ENCODE measurements at regions not wholly inside any gene's neighbourhood (a gene's known extent, or its start where the extent isn't known, plus 50 kb on each side); places are given as distances from the start of the nearest gene placed in this dataset.

DNA sequence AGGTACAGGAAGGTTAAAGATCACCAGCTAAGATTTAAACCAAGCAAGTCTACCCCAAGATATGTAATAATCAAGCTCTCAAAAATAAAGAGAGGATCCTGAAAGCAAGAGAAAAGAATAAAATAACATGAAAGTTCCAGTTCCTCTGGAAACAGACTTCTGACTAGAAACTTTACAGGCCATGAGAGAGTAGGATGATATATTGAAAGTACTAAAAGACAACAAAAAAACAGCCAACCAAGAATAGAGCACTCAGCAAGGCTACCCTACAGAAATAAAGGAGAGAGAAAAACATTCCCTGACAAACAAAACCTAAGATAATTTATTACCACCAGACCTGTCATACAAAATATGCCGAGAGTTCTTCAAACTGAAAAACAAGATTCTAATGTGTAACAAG lies 450.5 kb downstream of the ARAP2 start:
- TF ChIP-seq GATA3 (IDR thresholded peaks at IDR 0.05; ENCODE audit: low read depth, low read length) (no peak), GATA2 (IDR thresholded peaks at IDR 0.05; ENCODE audit: low read depth, low read length) (no peak)

DNA sequence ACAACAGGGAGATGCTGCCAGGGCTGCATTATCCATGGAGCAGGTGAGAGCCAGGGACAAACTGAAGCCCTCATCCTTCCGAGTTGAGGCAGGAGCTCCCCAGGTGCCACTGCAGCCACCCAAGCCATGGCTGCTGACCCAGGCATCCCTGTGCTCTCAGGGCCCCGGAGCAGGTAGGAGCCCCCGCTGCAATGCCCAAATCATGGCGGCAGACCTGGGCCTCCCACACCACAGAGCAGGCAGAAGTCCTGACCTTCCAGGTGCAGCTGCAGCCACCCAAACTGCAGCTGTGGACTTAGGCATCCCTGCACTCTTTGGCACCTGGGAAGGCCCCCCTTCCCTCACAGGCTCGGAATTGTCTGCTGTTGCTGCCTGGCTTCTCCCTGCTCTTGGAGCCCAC lies 443.6 kb downstream of the ARAP2 start:
- no peak for TF ChIP-seq GATA2 (IDR thresholded peaks at IDR 0.05; ENCODE audit: low read depth, low read length)
- no peak for TF ChIP-seq GATA3 (IDR thresholded peaks at IDR 0.05; ENCODE audit: low read depth, low read length)

DNA sequence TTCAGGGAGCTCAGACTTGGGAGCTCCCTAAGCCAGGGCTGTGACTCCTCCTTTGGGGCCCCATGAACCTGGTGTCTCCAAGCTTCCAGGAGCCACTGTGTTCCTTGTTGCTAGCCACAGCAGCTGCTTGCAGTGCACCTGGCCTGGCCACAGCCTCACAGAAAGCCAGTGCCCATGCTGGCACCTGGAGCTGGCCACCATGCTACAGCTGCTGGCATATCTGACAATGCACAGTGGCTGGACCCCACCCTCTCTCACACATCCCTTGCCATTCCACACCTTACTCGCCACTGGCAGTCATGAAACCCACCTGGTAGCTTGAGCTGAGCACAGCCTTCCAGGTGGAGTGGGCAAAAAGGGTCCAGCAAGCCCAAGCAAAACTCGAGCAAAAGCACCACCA lies 441.7 kb downstream of the ARAP2 start:
- TF ChIP-seq GATA2 (IDR thresholded peaks at IDR 0.05; ENCODE audit: low read depth, low read length), result no peak
- TF ChIP-seq GATA3 (IDR thresholded peaks at IDR 0.05; ENCODE audit: low read depth, low read length), result no peak

DNA sequence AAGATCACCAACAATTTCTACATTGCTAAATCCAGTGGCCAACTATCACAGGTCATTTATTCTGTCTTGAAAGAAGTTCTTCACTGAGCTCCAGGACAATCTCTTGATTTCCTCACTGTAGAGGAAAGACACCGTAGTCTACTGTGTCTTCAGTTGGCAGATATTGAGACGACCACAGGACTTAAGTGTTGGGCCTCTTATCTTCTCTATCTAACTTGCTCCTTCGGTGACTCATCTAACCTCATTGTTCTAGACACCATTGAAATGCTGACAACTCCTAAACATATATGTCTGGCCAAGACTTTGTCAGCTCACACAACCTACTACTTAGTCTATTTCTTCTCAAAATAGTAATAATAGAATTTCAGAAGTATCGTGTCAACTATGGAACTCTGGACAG lies 425.8 kb downstream of the ARAP2 start:
- TF ChIP-seq GATA3 (IDR thresholded peaks at IDR 0.05; ENCODE audit: low read depth, low read length), result no peak
- TF ChIP-seq GATA2 (IDR thresholded peaks at IDR 0.05; ENCODE audit: low read depth, low read length), result no peak

DNA sequence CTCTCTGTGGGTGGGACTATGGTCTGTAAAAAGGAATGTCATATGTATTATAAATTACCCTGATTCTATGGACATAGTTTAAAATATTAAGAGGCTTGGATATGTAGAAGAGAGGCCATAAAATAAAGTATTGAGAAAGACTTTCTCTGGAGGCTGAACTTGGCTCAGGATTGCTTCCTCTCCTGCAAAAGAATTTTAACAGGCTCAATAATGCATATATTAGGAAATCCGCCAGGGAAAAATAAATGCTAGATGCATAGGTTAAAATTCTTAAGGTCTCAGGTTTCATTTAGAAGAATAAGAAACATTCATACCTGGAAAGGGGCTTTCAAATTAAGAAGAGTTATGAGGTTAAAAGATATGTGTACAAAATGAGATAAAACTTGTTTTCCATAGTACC lies 424.3 kb downstream of the ARAP2 start:
- no peak for TF ChIP-seq GATA3 (IDR thresholded peaks at IDR 0.05; ENCODE audit: low read depth, low read length)
- TF ChIP-seq GATA2 (IDR thresholded peaks at IDR 0.05; ENCODE audit: low read depth, low read length), result no peak

DNA sequence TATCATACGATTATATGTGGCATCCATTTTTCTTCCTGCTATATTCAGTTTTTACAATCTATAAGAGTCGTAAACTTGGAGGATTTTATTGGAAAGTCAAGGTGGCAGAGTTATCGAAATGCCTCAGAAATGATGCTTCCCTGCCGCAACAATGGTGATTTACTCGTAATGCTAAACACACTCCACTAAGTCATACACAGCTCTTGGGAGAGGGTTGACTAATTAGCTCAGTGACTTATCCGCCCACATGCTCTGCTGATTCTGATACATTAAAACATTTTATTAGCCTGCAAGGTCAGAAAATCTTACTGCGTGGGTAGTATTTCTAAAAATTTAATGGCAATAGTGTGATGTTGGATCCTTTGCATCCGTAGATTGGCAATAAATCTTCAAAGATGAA lies 420.1 kb downstream of the ARAP2 start:
- TF ChIP-seq GATA2 (IDR thresholded peaks at IDR 0.05; ENCODE audit: low read depth, low read length) (no peak), GATA3 (IDR thresholded peaks at IDR 0.05; ENCODE audit: low read depth, low read length) (no peak)

DNA sequence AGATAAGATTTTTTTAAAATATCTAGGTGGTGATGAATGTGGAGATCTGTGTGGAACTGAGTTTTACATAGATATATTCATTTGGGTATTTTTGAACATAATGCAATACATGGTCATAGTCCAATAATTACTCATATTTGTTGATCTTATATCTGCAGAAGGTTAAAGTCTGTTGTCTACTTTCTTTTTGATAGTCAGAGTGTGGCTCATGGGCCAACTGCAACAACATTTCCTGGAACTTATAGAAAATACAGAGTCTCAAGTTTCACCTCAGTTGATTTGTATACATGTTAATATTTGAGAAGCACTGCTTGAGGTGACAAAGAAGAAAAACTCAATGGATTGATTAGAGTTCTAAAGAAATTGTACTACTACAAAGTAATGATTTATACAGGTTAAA lies 408.4 kb downstream of the ARAP2 start:
- TF ChIP-seq GATA3 (IDR thresholded peaks at IDR 0.05; ENCODE audit: low read depth, low read length), result no peak
- no peak for TF ChIP-seq GATA2 (IDR thresholded peaks at IDR 0.05; ENCODE audit: low read depth, low read length)

DNA sequence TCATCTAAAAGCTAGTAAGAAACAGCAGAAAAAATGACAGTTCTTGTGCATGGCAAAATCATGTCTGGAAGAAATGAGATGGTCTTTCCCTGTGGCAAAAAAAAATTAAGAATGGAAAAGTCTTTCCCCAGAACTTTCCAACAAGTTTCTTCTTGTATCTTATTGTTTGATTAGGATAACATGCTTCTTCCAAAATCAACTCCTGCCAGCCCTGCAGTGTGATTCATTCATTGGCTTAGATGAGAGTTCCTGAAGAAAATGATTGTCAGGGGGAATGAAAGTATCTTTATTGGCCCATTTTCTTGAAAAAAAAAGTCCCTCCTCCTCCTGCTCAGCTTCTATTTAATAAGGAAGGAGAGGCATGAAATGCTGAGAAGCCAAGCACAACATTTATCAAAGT lies 407.7 kb downstream of the ARAP2 start:
- no peak for TF ChIP-seq GATA2 (IDR thresholded peaks at IDR 0.05; ENCODE audit: low read depth, low read length)
- no peak for TF ChIP-seq GATA3 (IDR thresholded peaks at IDR 0.05; ENCODE audit: low read depth, low read length)

DNA sequence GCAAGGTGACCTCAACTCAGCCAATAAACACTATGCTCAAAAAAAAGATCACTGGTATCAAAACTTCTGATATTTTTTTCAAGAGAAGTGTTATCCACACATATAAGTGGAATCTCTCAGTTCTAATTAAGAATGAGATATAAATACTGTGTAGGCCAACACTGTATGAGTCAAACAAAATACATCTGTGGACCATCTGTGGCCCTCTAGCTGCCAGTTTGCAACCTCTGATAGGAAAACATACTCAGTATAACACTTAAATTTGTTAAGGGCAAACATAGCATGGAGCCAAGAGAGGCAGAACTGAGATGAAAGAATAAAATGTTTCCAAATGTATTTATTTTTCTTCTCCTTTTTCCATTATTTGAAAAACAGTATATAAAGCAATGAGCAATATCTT lies 377.3 kb downstream of the ARAP2 start:
- TF ChIP-seq GATA2 (IDR thresholded peaks at IDR 0.05; ENCODE audit: low read depth, low read length) (no peak), GATA3 (IDR thresholded peaks at IDR 0.05; ENCODE audit: low read depth, low read length) (no peak)

DNA sequence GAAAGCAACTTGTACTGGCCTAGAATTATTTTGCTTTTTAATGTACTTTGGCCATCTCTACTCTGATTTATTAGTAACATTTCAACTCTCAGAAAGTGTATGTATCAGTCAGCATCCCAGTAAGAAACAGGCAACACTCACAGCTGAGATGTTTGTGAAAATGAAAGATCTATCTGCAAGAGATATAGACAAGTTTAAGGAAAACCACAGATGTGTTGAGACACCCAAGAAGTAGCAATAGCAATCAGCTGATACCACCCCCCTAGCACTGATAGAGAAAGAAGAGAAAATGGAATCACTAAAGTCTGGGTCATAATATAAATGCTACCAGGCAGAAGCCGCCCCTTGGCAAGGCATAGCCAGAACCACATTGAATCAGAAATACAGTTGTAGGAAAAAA lies 372.0 kb downstream of the ARAP2 start:
- TF ChIP-seq GATA2 (IDR thresholded peaks at IDR 0.05; ENCODE audit: low read depth, low read length) (no peak), GATA3 (IDR thresholded peaks at IDR 0.05; ENCODE audit: low read depth, low read length) (no peak)

DNA sequence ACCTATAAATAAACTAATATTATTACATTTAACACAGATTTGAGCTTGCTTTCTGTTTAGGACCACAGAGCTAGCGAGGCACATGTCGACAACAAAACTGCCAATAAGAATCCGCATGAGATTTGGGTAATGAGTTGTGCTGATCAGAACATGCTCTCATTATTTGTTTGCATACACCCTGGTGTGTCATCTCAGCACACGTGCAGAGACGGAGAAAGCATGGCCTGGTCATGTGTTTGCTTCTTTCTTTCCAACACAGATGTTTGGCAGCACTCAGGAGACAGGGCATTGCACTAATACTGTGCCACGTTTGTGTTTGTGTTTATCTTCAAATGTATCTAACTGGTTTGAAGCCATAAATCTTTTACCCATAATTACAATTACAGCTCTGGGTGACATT lies 364.8 kb downstream of the ARAP2 start:
- TF ChIP-seq GATA3 (IDR thresholded peaks at IDR 0.05; ENCODE audit: low read depth, low read length) (no peak), GATA2 (IDR thresholded peaks at IDR 0.05; ENCODE audit: low read depth, low read length) (no peak)

DNA sequence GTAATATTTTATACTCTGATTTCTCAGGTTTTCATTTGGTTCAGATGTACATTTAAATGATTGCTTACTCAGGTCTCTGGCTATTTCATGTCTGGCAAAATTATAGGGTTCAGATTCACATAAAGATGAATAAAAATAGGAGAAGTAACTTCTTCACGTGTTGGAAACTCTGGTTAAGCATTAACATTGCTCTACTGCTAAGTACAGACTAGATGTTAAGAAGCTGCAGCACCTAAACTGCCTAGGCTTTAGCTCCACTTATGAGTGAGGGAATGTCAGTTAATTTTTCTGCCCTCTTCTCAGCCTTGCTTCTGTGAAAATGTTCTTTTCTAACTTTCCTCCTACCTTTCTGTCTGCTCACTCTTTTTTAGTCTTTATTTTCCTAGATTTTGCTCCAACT lies 361.2 kb downstream of the ARAP2 start:
- TF ChIP-seq GATA3 (IDR thresholded peaks at IDR 0.05; ENCODE audit: low read depth, low read length) (no peak), GATA2 (IDR thresholded peaks at IDR 0.05; ENCODE audit: low read depth, low read length) (no peak)

DNA sequence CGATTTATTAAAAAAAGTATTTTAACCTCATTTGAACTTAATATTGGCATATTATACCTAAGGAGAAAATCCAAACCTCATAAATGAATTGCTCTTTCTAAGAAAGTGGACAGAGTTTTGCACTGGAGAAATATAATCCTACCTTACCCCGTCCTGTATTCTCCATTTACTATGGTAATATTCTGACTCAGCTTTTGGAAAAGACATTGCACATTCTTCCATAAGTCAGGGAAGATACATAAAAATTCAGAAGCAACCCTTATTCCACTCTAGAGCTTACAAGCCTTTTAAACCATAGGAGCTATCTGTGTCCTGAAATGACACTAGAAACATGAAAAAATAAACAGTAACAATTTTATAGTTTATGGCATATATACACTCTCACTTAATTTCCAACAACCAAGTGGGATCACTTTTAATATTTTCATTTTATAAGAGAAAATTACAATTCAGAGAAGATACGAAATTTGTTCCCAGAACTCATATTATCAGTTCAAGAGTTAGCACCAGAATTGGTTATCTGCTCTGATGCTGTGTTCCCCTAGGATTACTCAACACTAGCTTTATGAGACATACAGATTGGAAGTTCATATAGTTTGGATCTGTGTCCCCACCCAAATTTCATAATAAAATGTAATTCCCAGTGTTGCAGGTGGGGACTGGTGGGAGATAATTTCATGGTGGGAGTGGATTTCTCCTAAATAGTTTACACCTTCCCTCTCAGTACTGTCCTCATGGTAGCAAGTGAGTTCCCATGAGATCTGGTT lies 359.4 kb downstream of the ARAP2 start:
- TF ChIP-seq GATA2 (IDR thresholded peaks at IDR 0.05; ENCODE audit: low read depth, low read length) (no peak), GATA3 (IDR thresholded peaks at IDR 0.05; ENCODE audit: low read depth, low read length) (no peak)

DNA sequence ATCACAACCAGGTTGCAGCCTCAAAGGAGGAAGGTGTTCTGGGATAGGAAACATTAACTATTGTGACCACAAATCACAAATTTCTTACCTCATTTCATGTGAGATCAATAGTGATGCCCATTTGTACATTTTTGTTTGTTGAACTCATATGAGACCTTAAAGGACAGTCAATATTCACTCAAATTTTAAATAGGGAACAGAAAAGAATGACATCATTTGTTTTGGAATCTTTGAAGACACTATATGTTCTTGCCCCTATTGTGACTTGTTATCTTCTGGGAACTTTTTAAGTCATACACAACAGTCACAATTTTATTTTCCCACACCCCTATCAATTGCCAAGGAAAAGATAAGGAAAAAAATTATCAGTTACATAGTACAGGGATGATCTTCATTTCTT lies 346.5 kb downstream of the ARAP2 start:
- no peak for TF ChIP-seq GATA2 (IDR thresholded peaks at IDR 0.05; ENCODE audit: low read depth, low read length)
- TF ChIP-seq GATA3 (IDR thresholded peaks at IDR 0.05; ENCODE audit: low read depth, low read length), result no peak

DNA sequence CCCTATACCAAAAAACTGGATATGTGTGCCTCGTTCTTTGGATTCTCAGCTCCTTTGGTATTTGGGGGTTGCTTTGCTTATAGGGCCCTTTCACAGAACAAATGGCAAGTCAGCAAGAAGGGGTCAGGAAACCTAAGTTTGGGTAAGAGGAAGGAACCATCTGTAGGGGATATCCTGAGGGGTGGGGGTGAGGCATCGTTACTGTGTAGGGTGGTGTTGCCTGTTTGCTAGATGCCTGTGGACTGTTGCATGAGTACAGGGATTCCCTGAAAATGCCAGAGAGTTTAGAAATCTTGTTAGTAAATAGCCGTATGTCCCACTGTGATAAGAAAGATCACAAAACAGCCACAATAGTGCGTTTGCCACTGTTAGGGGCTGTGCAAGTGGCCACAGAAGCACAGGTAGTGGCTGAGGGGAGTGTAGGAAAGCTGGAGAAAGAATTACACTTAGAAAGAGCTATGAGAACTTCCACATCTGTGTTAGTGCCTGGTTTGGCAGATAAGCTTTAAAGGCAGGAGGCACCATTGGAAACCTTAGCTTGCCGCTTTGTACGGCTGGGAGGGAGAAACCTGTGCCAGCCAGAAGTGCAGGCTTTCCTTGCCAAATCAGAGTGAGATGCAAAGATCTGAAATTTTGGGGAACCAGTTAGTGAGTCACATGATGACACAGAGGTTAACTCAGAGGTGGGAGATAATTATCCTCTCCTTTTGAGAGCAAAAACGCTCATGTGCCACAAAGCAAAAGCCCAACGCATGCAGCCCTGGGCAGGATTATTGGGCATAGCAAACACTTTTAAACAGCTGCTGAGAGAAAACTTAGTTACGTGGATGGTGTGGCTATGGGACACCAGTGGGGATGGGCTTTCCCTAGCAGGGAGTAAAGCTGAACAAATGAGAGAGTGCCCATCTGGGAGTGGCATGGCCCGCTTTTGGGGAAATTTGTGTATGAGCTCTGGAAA lies 343.7 kb downstream of the ARAP2 start:
- TF ChIP-seq GATA3 (IDR thresholded peaks at IDR 0.05; ENCODE audit: low read depth, low read length), result no peak
- no peak for TF ChIP-seq GATA2 (IDR thresholded peaks at IDR 0.05; ENCODE audit: low read depth, low read length)

All from SH-SY5Y (cell line).